ENCODE measurements at regions not wholly inside any gene's neighbourhood (a gene's known extent, or its start where the extent isn't known, plus 50 kb on each side); places are given as distances from the start of the nearest gene placed in this dataset.

DNA sequence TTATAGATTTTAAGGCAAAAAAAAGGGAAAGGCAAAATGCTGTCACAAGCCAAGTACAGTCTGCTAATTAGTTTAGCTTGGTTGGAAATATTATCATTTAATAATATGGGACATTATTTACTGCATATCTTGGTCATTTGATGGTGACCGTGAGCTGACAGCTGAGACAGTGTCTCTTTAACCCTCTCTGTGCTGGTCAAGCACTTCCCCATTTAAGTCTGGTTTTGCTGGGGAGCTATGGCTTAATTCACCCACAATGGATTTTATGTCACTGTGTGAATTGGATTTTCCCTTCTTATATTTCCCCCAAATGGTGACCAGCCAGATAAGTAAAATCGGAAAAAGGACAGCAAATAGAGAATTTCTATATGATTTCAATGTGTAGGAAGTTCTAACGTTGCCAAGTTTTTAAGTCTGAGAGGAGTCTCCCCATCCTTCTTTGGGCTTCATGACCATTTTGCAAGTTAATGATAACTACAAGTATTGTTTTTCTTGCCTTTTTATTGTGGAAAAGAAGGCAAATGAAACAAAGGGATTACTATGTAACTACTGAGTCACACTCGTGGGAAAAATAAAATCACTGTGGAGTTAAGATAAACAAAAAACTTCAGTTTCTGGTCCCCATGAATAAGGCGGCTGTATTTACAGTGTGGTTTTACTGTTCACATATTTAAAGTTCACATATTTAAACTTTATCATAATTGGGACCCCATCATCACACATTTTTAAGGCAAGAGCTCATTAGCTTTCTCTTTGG lies 373.5 kb downstream of the NR2F2 start:
- no peak overlapping the region for H3K27ac ChIP-seq
- H3K27me3 ChIP-seq, result no peaks in the 10 kb centered on the region
- H3K9me3 ChIP-seq, result no peaks in the 10 kb centered on the region
- ATAC-seq, result no peak
- no peaks in the 10 kb centered on the region for H3K4me1 ChIP-seq
- intact Hi-C loops (cut with DNase I; ENCODE audit: low total_unique reads), result no loop called here
- TF ChIP-seq, protein P1, sequence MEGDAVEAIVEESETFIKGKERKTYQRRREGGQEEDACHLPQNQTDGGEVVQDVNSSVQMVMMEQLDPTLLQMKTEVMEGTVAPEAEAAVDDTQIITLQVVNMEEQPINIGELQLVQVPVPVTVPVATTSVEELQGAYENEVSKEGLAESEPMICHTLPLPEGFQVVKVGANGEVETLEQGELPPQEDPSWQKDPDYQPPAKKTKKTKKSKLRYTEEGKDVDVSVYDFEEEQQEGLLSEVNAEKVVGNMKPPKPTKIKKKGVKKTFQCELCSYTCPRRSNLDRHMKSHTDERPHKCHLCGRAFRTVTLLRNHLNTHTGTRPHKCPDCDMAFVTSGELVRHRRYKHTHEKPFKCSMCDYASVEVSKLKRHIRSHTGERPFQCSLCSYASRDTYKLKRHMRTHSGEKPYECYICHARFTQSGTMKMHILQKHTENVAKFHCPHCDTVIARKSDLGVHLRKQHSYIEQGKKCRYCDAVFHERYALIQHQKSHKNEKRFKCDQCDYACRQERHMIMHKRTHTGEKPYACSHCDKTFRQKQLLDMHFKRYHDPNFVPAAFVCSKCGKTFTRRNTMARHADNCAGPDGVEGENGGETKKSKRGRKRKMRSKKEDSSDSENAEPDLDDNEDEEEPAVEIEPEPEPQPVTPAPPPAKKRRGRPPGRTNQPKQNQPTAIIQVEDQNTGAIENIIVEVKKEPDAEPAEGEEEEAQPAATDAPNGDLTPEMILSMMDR (IDR thresholded peaks at IDR 0.05 in 4 of 5, conservative IDR thresholded peaks at IDR 0.05 in 1 of 5), result no peak
- no peak for TF ChIP-seq POLR2A (IDR thresholded peaks at IDR 0.05)
- DNase-seq, result no peak
- in situ Hi-C loops (cut with MboI; ENCODE audit: low sequenced_read_pairs in 4 of 4), result no loop called here
- H3K4me3 ChIP-seq, result no peak overlapping the region
- no peaks in the 10 kb centered on the region for H3K36me3 ChIP-seq

DNA sequence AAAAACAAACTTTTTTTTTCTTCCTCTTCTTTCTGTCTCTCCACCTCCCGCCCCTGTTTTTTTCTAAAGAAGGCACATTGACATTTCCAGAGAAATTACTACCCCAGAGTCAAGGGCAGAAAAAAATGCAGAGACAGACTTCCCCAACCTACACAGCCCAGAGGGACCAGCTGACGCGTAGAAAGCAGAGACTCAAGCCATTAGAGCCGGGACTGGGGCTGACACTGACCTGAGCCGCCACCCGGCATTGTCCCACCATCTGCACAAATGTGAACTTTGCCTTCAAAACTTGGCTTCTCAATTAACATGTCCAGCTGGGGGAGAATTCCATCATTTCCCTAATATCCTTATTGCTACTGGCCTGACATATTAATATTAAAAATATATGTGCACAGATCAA lies 385.6 kb downstream of the NR2F2 start:
- intact Hi-C loops (cut with DNase I; ENCODE audit: low total_unique reads), result no loop called here
- DNase-seq (no peak), ATAC-seq (no peak)
- in situ Hi-C loops (cut with MboI; ENCODE audit: low sequenced_read_pairs in 4 of 4), result no loop called here
- no peaks in the 10 kb centered on the region for H3K4me1 ChIP-seq
- TF ChIP-seq POLR2A (IDR thresholded peaks at IDR 0.05), result no peak
- TF ChIP-seq, protein P1 (IDR thresholded peaks at IDR 0.05 in 4 of 5, conservative IDR thresholded peaks at IDR 0.05 in 1 of 5), result no peak
- H3K27ac ChIP-seq, result no peak overlapping the region
- H3K4me3 ChIP-seq, result no peak overlapping the region
- H3K9me3 ChIP-seq, result no peaks in the 10 kb centered on the region
- no peaks in the 10 kb centered on the region for H3K27me3 ChIP-seq
- H3K36me3 ChIP-seq, result no peaks in the 10 kb centered on the region

DNA sequence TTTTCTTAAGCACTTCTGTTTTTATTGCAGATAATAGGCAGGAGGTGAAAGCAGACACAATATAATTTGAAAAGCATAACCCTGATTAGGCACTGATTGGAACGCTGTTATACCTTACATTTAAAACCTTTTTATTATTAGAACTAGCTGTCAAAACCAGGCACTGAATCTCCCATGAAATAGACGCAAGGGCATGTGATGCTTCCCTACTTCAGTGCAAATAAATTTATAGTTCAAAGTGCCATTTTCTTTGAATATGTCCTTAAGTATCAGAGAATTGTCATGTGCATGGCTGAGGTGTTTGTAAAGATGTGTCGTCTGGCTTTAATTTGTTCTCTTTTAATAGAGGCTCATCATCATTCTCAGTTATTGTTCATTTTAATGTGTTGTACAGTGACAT lies 386.0 kb downstream of the NR2F2 start:
- DNase-seq, result no peak
- Histone ChIP-seq H3K4me1 (no peaks in the 10 kb centered on the region), H3K27me3 (no peaks in the 10 kb centered on the region), H3K9me3 (no peaks in the 10 kb centered on the region), H3K27ac (no peak overlapping the region), H3K4me3 (no peak overlapping the region), H3K36me3 (no peaks in the 10 kb centered on the region)
- TF ChIP-seq POLR2A (IDR thresholded peaks at IDR 0.05), result no peak
- TF ChIP-seq, protein P1 (IDR thresholded peaks at IDR 0.05 in 4 of 5, conservative IDR thresholded peaks at IDR 0.05 in 1 of 5), result no peak
- in situ Hi-C loops (cut with MboI; ENCODE audit: low sequenced_read_pairs in 4 of 4), result no loop called here
- intact Hi-C loops (cut with DNase I; ENCODE audit: low total_unique reads), result no loop called here
- no peak for ATAC-seq

DNA sequence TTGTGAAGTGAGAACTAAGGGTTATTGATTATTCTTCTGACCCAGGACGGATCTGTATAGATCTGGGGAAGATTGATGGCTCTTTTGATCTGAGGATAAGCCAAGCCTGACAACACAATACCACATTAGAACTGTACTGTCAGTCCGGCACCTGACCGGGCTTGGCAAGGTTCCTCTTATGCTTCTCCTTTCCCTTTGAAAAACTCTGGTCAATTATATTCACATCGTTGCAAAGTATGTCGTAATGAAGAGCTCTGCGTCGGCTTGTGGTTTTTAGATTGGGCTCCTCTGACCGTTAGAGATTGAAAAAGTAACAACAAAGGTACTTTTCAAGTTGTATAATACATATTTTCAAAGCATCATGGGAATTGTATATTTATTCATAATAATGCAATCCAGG lies 389.8 kb downstream of the NR2F2 start:
- DNase-seq, result no peak
- Histone ChIP-seq H3K27me3 (peaks cover 0 to 3% (median 0%) of the 10 kb centered on the region in 3 donors), H3K27ac (no peak overlapping the region), H3K4me3 (no peak overlapping the region), H3K9me3 (no peaks in the 10 kb centered on the region), H3K36me3 (no peaks in the 10 kb centered on the region), H3K4me1 (no peaks in the 10 kb centered on the region)
- no peak for TF ChIP-seq POLR2A (IDR thresholded peaks at IDR 0.05)
- TF ChIP-seq, protein P1 (IDR thresholded peaks at IDR 0.05 in 4 of 5, conservative IDR thresholded peaks at IDR 0.05 in 1 of 5), result no peak
- intact Hi-C loops (cut with DNase I; ENCODE audit: low total_unique reads) (no loop called here), in situ Hi-C loops (cut with MboI; ENCODE audit: low sequenced_read_pairs in 4 of 4) (no loop called here)
- ATAC-seq, result no peak

DNA sequence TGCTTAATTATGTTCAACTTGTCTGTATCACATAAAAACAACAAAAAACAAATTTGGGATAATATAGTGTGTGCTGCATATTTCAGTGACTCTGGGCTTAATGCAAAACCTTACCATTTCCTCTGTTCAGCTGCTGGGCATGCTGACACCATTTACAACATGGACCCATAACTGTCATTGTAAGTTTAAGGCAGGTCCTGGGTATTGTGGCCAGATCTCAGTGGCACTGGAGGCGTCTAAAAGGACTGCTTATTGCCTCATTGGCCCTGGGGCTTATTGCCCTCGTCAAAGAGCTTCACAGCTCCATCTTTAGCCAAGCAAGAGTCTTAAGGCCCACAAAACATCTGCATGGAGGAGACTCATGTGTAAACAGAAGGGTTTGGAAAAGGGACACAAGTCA lies 390.2 kb downstream of the NR2F2 start:
- Histone ChIP-seq H3K4me1 (no peaks in the 10 kb centered on the region), H3K27me3 (peaks cover 0 to 3% (median 0%) of the 10 kb centered on the region in 3 donors)

More for the DNA sequence above, 390.2 kb downstream of the NR2F2 start:
- TF ChIP-seq, protein P1 (IDR thresholded peaks at IDR 0.05 in 4 of 5, conservative IDR thresholded peaks at IDR 0.05 in 1 of 5), result no peak
- no peak for TF ChIP-seq POLR2A (IDR thresholded peaks at IDR 0.05)
- Histone ChIP-seq H3K36me3 (no peaks in the 10 kb centered on the region), H3K9me3 (no peaks in the 10 kb centered on the region), H3K27ac (no peak overlapping the region), H3K4me3 (no peak overlapping the region)
- DNase-seq (no peak), ATAC-seq (no peak)
- in situ Hi-C loops (cut with MboI; ENCODE audit: low sequenced_read_pairs in 4 of 4), result no loop called here
- intact Hi-C loops (cut with DNase I; ENCODE audit: low total_unique reads), result no loop called here

All from gastrocnemius medialis (tissue), 4 donors.